SK-N-SH (cell line): ENCODE measurements at regions not wholly inside any gene's neighbourhood (a gene's known extent, or its start where the extent isn't known, plus 50 kb on each side); places are given as distances from the start of the nearest gene placed in this dataset.

Experiments
- CTCF ChIA-PET: fragments of 300-600, 350-600 bp; formaldehyde crosslinking; extraction: SDS; loops from one replicate; lab custom pipeline; 2021; lab: Yijun Ruan, JAX
- POLR2A ChIA-PET: fragments of 350-600 bp; sonication (Branson Sonifier 250); formaldehyde crosslinking; extraction: SDS; loops from one replicate; lab custom pipeline; 2020; ENCODE audit warnings: antibody characterized with exemption, inconsistent platforms; lab: Yijun Ruan, JAX
- DNase-seq: peaks from one replicate; pipeline ENCODE4 v3.0.0; 2012
- H2AFZ ChIP-seq: fragments of 200-600 bp; sonication (generic); 2 replicates; pipeline ENCODE4 v1.8.1; 2016; ENCODE audit warnings: antibody characterized with exemption, mild to moderate bottlenecking, low read depth
- H3F3A ChIP-seq: fragments of 200-600 bp; sonication (generic); replicated peaks from 2 replicates; pipeline ENCODE3; 2016; ENCODE audit warnings: antibody characterized with exemption, mild to moderate bottlenecking; ENCODE audit not compliant: insufficient read depth
- H3K27ac ChIP-seq, 2 experiments: fragments of 200-500 bp in 1 of 2; fragments of 200-600 bp in 1 of 2; sonication (Bioruptor generic) in 1 of 2; sonication (generic), shearing (Covaris generic) in 1 of 2; 2 replicates each; pipeline versions ENCODE4 v1.5.1 to v1.6.1; 2014 to 2016; ENCODE audit warnings: low read depth in 2 of 2, inconsistent platforms in 1 of 2, low read length in 1 of 2, mild to moderate bottlenecking in 1 of 2, mixed read lengths in 1 of 2
- H3K27me3 ChIP-seq: fragments of 200-600 bp; sonication (generic), shearing (Covaris generic); 2 replicates; pipeline ENCODE4 v1.6.1; 2016; ENCODE audit warnings: mixed run types; ENCODE audit not compliant: insufficient read depth
- H3K36me3 ChIP-seq, 2 experiments: fragments of 200-500 bp in 1 of 2; fragments of 200-600 bp in 1 of 2; sonication (Bioruptor generic) in 1 of 2; sonication (generic) in 1 of 2; replicated peaks in 1 of 2; 2 replicates each; pipeline versions ENCODE3 to v1.5.1; 2014 to 2016; ENCODE audit warnings: low read length in 1 of 2, mild to moderate bottlenecking in 1 of 2; ENCODE audit not compliant: insufficient read depth in 2 of 2, control insufficient read depth in 1 of 2
- H3K4me1 ChIP-seq, 2 experiments: fragments of 200-500 bp in 1 of 2; fragments of 200-600 bp in 1 of 2; sonication (Bioruptor generic) in 1 of 2; sonication (generic), shearing (Covaris generic) in 1 of 2; 2 replicates each; pipeline versions ENCODE4 v1.5.1 to v1.6.1; 2014 to 2016; ENCODE audit warnings: low read depth in 1 of 2, low read length in 1 of 2, mixed run types in 1 of 2; ENCODE audit not compliant: insufficient read depth in 2 of 2, control insufficient read depth in 1 of 2
- H3K4me2 ChIP-seq: fragments of 200-600 bp; sonication (generic), shearing (Covaris generic); 2 replicates; pipeline ENCODE4 v1.6.1; 2017; ENCODE audit warnings: mixed run types
- H3K4me3 ChIP-seq, 2 experiments: fragments of 200-500 bp in 1 of 2; fragments of 200-600 bp in 1 of 2; sonication (Bioruptor generic) in 1 of 2; sonication (generic), shearing (Covaris generic) in 1 of 2; 2 replicates each; pipeline versions ENCODE4 v1.5.1 to v1.8.1; 2014 to 2016; ENCODE audit warnings: low read depth in 2 of 2, inconsistent platforms in 1 of 2, low read length in 1 of 2, mild to moderate bottlenecking in 1 of 2, mixed read lengths in 1 of 2, moderate library complexity in 1 of 2
- H3K79me2 ChIP-seq: fragments of 200-600 bp; sonication (generic); 2 replicates; pipeline ENCODE4 v1.8.1; 2017; ENCODE audit warnings: mild to moderate bottlenecking; ENCODE audit not compliant: insufficient read depth
- H3K9ac ChIP-seq: fragments of 200-600 bp; sonication (generic); 2 replicates; pipeline ENCODE4 v1.6.1; 2017; ENCODE audit warnings: mixed run types
- H3K9me2 ChIP-seq: fragments of 200-600 bp; sonication (generic); 2 replicates; pipeline ENCODE4 v1.6.1; 2017; ENCODE audit warnings: mixed run types
- H3K9me3 ChIP-seq: fragments of 200-600 bp; sonication (generic); 2 replicates; pipeline ENCODE4 v1.6.1; 2017; ENCODE audit warnings: mixed run types, mild to moderate bottlenecking, moderate library complexity
- H4K20me1 ChIP-seq: fragments of 200-600 bp; sonication (generic); 2 replicates; pipeline ENCODE4 v1.6.1; 2017; ENCODE audit warnings: mild to moderate bottlenecking, mixed run types; ENCODE audit not compliant: insufficient read depth
- CTCF ChIP-seq: fragments of 200-600 bp; sonication (generic); IDR thresholded peaks from 2 replicates; pipeline ENCODE4 v1.6.1; 2017; ENCODE audit warnings: antibody characterized with exemption, mild to moderate bottlenecking, moderate library complexity
- ELF1 ChIP-seq: IDR thresholded peaks from 2 replicates; pipeline ENCODE4 v1.4.0; 2012
- FOSL2 ChIP-seq: IDR thresholded peaks from 2 replicates; pipeline ENCODE4 v1.4.0; 2012; ENCODE audit warnings: low read depth, mild to moderate bottlenecking, moderate library complexity, borderline replicate concordance
- FOXJ3 ChIP-seq: sonication (generic); formaldehyde crosslinking; IDR thresholded peaks from 2 replicates; pipeline ENCODE4 v1.5.1; 2020; ENCODE audit warnings: mild to moderate bottlenecking, missing genetic modification reagents
- GABPA ChIP-seq: IDR thresholded peaks from 2 replicates; pipeline ENCODE4 v1.4.0; 2012; ENCODE audit warnings: low read depth, mild to moderate bottlenecking
- MAX ChIP-seq: IDR thresholded peaks from 2 replicates; pipeline ENCODE4 v1.4.0; 2012; ENCODE audit warnings: low read depth
- NFIC ChIP-seq: IDR thresholded peaks from 2 replicates; pipeline ENCODE4 v1.4.0; 2012; ENCODE audit warnings: borderline replicate concordance
- NRF1 ChIP-seq: IDR thresholded peaks from 2 replicates; pipeline ENCODE4 v1.6.1; 2012; ENCODE audit warnings: low read depth, mild to moderate bottlenecking, low read length
- POLR2AphosphoS5 ChIP-seq: IDR thresholded peaks from 2 replicates; pipeline ENCODE4 v1.6.1; 2012; ENCODE audit warnings: low read depth, low read length
- RAD21 ChIP-seq: IDR thresholded peaks from 2 replicates; pipeline ENCODE4 v1.6.1; 2012; ENCODE audit warnings: mild to moderate bottlenecking, low read length
- RCOR1 ChIP-seq: fragments of 150-350 bp; IDR thresholded peaks from 2 replicates; pipeline ENCODE4 v1.6.1; 2017; ENCODE audit warnings: antibody characterized with exemption, low read length
- REST ChIP-seq: IDR thresholded peaks from 2 replicates; pipeline ENCODE4 v1.6.1; 2012; ENCODE audit warnings: mild to moderate bottlenecking, low read depth, low read length, moderate library complexity
- RXRA ChIP-seq: IDR thresholded peaks from 2 replicates; pipeline ENCODE4 v1.4.0; 2012; ENCODE audit warnings: low read depth, mild to moderate bottlenecking, borderline replicate concordance
- SMC3 ChIP-seq: IDR thresholded peaks from 2 replicates; pipeline ENCODE4 v1.6.1; 2012; ENCODE audit warnings: low read depth, low read length, improper control_type of control experiment
- TCF12 ChIP-seq: IDR thresholded peaks from 2 replicates; pipeline ENCODE4 v1.4.0; 2012
- WGBS: methylation state at CpG from one replicate; pipeline ENCODE4 v1.1.6; 2017; ENCODE audit warnings: low lambda C conversion rate; 5-methylcytosine and 5-hydroxymethylcytosine counted together
- TF ChIP-seq, protein P1 (sequence below): IDR thresholded peaks from 2 replicates; pipeline ENCODE4 v1.4.0; 2012; ENCODE audit warnings: low read depth, borderline replicate concordance

GRCh38 chr1:99527078-99527477, 118.8 kb upstream of the PALMD start:
- peak; percentile 8 for DNase-seq
- CTCF ChIA-PET: interaction anchor here (0.6 to 3.4 kb wide), 36 partner anchors 9 to 1462 kb away, joined by 3 to 18 read pairs (median 4); no protein-coding TSS in a partner anchor

DNA sequence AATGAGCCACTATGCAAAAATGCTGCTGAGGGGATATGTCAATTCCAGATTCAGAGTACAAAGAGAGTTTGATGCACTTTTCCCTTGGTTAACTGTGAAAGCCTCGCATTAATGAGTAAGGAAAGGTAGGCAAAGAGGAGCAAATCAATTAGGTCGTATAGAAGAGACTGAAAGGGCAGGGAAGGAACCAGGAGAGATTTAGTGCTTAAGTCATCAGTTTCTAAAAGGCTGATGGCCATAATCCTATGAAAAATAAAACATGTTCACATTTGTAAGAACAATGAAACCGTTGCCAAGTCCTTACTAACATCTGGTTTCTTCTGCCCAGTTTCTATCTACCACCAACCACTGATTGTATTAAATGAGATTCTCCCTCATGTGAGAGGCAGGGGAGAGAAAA, 118.4 kb upstream of the PALMD start:
- ChIA-PET CTCF (interaction anchor here (0.6 to 3.4 kb wide), 26 partner anchors 9 to 1462 kb away, joined by 3 to 18 read pairs (median 4); no protein-coding TSS in a partner anchor), POLR2A (no interaction called here)
- no peak for DNase-seq
- H3K9me2 ChIP-seq: no peaks in the 10 kb centered on the region
- TF ChIP-seq REST: no peak
- no peak for TF ChIP-seq NRF1
- no peak for TF ChIP-seq RCOR1
- TF ChIP-seq RXRA: no peak
- no peak for TF ChIP-seq POLR2AphosphoS5
- no peak for TF ChIP-seq GABPA
- TF ChIP-seq, protein P1, sequence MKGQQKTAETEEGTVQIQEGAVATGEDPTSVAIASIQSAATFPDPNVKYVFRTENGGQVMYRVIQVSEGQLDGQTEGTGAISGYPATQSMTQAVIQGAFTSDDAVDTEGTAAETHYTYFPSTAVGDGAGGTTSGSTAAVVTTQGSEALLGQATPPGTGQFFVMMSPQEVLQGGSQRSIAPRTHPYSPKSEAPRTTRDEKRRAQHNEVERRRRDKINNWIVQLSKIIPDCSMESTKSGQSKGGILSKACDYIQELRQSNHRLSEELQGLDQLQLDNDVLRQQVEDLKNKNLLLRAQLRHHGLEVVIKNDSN: no peak
- no peak for TF ChIP-seq TCF12
- TF ChIP-seq ELF1: no peak
- TF ChIP-seq NFIC: no peak
- TF ChIP-seq RAD21: no peak
- TF ChIP-seq FOXJ3: no peak
- TF ChIP-seq MAX: no peak
- H3K4me3 ChIP-seq: no peak overlapping the region
- H3K27me3 ChIP-seq: no peaks in the 10 kb centered on the region
- H4K20me1 ChIP-seq: no peaks in the 10 kb centered on the region
- H3K27ac ChIP-seq: no peak overlapping the region; a peak in 1 of 4 replicates
- peaks cover 0 to 3% of the 10 kb centered on the region in 2 experiments; a peak in 2 of 4 replicates for H3K4me1 ChIP-seq
- H3K36me3 ChIP-seq: no peaks in the 10 kb centered on the region
- H3K79me2 ChIP-seq: no peaks in the 10 kb centered on the region
- H3K9me3 ChIP-seq: peaks cover 8% of the 10 kb centered on the region; the same call in 1 of the 2 replicates
- WGBS: 69% methylated on average over 3 of the region's 3 CpGs
- no peaks in the 10 kb centered on the region for H3F3A ChIP-seq
- H2AFZ ChIP-seq: no peak overlapping the region
- no peak overlapping the region for H3K4me2 ChIP-seq
- no peak overlapping the region for H3K9ac ChIP-seq

More at GRCh38 chr1:99527078-99527477, 118.8 kb upstream of the PALMD start:
- Histone ChIP-seq H4K20me1 (no peaks in the 10 kb centered on the region), H3K79me2 (no peaks in the 10 kb centered on the region), H3K36me3 (no peaks in the 10 kb centered on the region), H3K27ac (no peak overlapping the region; a peak in 1 of 4 replicates), H2AFZ (no peak overlapping the region), H3F3A (no peaks in the 10 kb centered on the region), H3K27me3 (no peaks in the 10 kb centered on the region), H3K9me2 (no peaks in the 10 kb centered on the region), H3K4me2 (no peak overlapping the region), H3K4me3 (no peak overlapping the region), H3K9ac (no peak overlapping the region), H3K4me1 (peaks cover 0 to 3% of the 10 kb centered on the region in 2 experiments; a peak in 2 of 4 replicates), H3K9me3 (peaks cover 10% of the 10 kb centered on the region; the same call in 1 of the 2 replicates)
- 96% methylated on average over 3 of the region's 3 CpGs for WGBS
- TF ChIP-seq FOSL2: no peak
- peak; percentile 4; the same call in 1 of the 2 replicates for TF ChIP-seq SMC3
- peak; percentile 58 for TF ChIP-seq CTCF
- peak; percentile 68 for TF ChIP-seq RAD21
- POLR2A ChIA-PET: no interaction called here
